ENCODE measurements at regions not wholly inside any gene's neighbourhood (a gene's known extent, or its start where the extent isn't known, plus 50 kb on each side); places are given as distances from the start of the nearest gene placed in this dataset.

DNA sequence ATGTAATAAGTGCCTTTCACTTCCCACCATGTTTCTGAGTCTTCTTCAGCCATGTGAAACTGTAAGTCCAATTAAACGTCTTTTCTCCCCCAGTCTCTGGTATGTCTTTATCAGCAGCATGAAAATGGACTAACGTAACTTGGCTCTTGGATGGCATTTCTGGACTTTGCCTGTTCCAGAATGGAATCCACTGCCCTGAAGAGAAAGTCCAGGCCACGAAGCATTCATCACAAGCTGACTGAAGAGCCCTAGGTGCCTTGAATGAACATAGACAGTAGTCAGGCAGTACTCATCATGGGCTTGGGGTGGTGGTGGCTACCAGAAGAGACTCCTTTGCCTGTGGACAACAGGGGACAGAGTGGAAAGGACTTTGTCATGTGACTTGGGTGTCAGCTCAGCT, 1505.0 kb downstream of the SI start:
- TF ChIP-seq, protein P1, sequence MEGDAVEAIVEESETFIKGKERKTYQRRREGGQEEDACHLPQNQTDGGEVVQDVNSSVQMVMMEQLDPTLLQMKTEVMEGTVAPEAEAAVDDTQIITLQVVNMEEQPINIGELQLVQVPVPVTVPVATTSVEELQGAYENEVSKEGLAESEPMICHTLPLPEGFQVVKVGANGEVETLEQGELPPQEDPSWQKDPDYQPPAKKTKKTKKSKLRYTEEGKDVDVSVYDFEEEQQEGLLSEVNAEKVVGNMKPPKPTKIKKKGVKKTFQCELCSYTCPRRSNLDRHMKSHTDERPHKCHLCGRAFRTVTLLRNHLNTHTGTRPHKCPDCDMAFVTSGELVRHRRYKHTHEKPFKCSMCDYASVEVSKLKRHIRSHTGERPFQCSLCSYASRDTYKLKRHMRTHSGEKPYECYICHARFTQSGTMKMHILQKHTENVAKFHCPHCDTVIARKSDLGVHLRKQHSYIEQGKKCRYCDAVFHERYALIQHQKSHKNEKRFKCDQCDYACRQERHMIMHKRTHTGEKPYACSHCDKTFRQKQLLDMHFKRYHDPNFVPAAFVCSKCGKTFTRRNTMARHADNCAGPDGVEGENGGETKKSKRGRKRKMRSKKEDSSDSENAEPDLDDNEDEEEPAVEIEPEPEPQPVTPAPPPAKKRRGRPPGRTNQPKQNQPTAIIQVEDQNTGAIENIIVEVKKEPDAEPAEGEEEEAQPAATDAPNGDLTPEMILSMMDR (IDR thresholded peaks at IDR 0.05; ENCODE audit: insufficient read depth, low read depth, low read length), result no peak
- H3K4me3 ChIP-seq (ENCODE audit: low read depth, low read length), result no peak overlapping the region
- DNase-seq (ENCODE audit: low read depth), result no peak

GRCh38 chr3:163572856-163573255, 1505.4 kb downstream of the SI start:
- H3K4me3 ChIP-seq (ENCODE audit: low read depth, low read length), result no peak overlapping the region
- TF ChIP-seq, protein P1 (IDR thresholded peaks at IDR 0.05; ENCODE audit: insufficient read depth, low read depth, low read length), result no peak
- no peak for DNase-seq (ENCODE audit: low read depth)

GRCh38 chr3:163563485-163563884, 1514.8 kb downstream of the SI start:
- no peak overlapping the region for H3K4me3 ChIP-seq (ENCODE audit: low read depth, low read length)
- no peak for DNase-seq (ENCODE audit: low read depth)
- TF ChIP-seq, protein P1 (IDR thresholded peaks at IDR 0.05; ENCODE audit: insufficient read depth, low read depth, low read length), result no peak

DNA sequence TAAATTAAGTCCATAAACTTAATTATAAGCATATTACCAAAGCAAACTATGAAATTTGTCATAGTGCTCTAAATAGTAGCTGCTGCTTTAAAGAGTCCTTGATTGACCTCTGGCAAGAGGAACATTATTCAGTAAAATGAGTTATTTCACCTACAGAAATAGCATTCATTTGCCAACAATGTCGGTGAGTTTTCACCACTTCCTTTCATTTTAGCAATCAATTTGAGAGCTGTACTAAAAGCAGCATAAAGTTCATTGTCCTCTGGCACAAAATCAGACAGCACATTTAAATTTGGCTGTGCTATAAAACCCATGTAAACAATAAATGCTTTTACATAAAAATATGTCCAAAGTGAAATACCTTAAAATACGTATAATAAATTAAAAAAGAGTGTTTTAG, 1515.7 kb downstream of the SI start:
- TF ChIP-seq, protein P1 (IDR thresholded peaks at IDR 0.05; ENCODE audit: insufficient read depth, low read depth, low read length), result no peak
- DNase-seq (ENCODE audit: low read depth), result no peak
- no peak overlapping the region for H3K4me3 ChIP-seq (ENCODE audit: low read depth, low read length)

GRCh38 chr3:163561151-163561550, 1517.1 kb downstream of the SI start:
- TF ChIP-seq, protein P1 (IDR thresholded peaks at IDR 0.05; ENCODE audit: insufficient read depth, low read depth, low read length), result no peak
- no peak for DNase-seq (ENCODE audit: low read depth)

GRCh38 chr3:163560459-163560858, 1517.8 kb downstream of the SI start:
- no peak for DNase-seq (ENCODE audit: low read depth)
- H3K4me3 ChIP-seq (ENCODE audit: low read depth, low read length), result no peak overlapping the region
- TF ChIP-seq, protein P1 (IDR thresholded peaks at IDR 0.05; ENCODE audit: insufficient read depth, low read depth, low read length), result no peak

More at GRCh38 chr3:163561151-163561550, 1517.1 kb downstream of the SI start:
- no peak overlapping the region for H3K4me3 ChIP-seq (ENCODE audit: low read depth, low read length)

- H3K4me3 ChIP-seq (ENCODE audit: low read depth, low read length), result no peak overlapping the region
- no peak for DNase-seq (ENCODE audit: low read depth)
- TF ChIP-seq, protein P1 (IDR thresholded peaks at IDR 0.05; ENCODE audit: insufficient read depth, low read depth, low read length), result no peak
These were observed 1521.3 kb downstream of the SI start for GRCh38 chr3:163556813-163557523.
